AG08395 (cell line): ENCODE measurements at regions not wholly inside any gene's neighbourhood (a gene's known extent, or its start where the extent isn't known, plus 50 kb on each side); places are given as distances from the start of the nearest gene placed in this dataset.
A peak's percentile ranks its signal among the peaks of the same experiment; 100 is the strongest.
"Not testable (repeated sequence)": the region's sequence is repeated elsewhere in the genome, so short reads cannot be mapped to it uniquely, and the experiment has no call there.

Experiments
- DNase-seq: peaks from one replicate; pipeline ENCODE4 v3.0.0; 2012; ENCODE audit warnings: mixed read lengths, low spot score

GRCh38 chr2:175829741-175830140 lies 172.3 kb downstream of the LNPK start:
- no peak for DNase-seq

- no peak for DNase-seq
Observed at GRCh38 chr2:175827856-175828255, 174.2 kb downstream of the LNPK start.

- no peak for DNase-seq
Observed at GRCh38 chr2:175824243-175824642, 177.8 kb downstream of the LNPK start.

- DNase-seq = no peak
Observed at GRCh38 chr2:175823707-175824073, 178.4 kb downstream of the LNPK start.

GRCh38 chr2:175823002-175823706 lies 178.9 kb downstream of the LNPK start:
- DNase-seq = no peak

GRCh38 chr2:175817221-175817620 lies 184.8 kb downstream of the LNPK start:
- DNase-seq = no peak

GRCh38 chr2:175815537-175815936 lies 186.5 kb downstream of the LNPK start:
- peak; percentile 38 for DNase-seq

GRCh38 chr2:175811971-175812370 lies 190.1 kb downstream of the LNPK start:
- DNase-seq = no peak

- no peak for DNase-seq
Observed at GRCh38 chr2:175808858-175809257, 193.2 kb downstream of the LNPK start.

- no peak for DNase-seq
Observed at GRCh38 chr2:175808078-175808477, 194.0 kb downstream of the LNPK start.

- no peak for DNase-seq
Observed at GRCh38 chr2:175807031-175807873, 194.8 kb downstream of the LNPK start.

GRCh38 chr2:175806570-175806969 lies 195.5 kb downstream of the LNPK start:
- no peak for DNase-seq

- DNase-seq = no peak
Observed at GRCh38 chr2:175806125-175806490, 196.0 kb downstream of the LNPK start.

GRCh38 chr2:175805442-175806124 lies 196.5 kb downstream of the LNPK start:
- no peak for DNase-seq

- DNase-seq = no peak
Observed at GRCh38 chr2:175804122-175804521, 197.9 kb downstream of the LNPK start.

GRCh38 chr2:175796422-175796821 lies 205.6 kb downstream of the LNPK start:
- DNase-seq = not testable (repeated sequence)

- no peak for DNase-seq
Observed at GRCh38 chr2:175793648-175794047, 208.4 kb downstream of the LNPK start.

- DNase-seq = no peak
Observed at GRCh38 chr2:175792881-175793280, 209.2 kb downstream of the LNPK start.

- no peak for DNase-seq
Observed at GRCh38 chr2:175792199-175792598, 209.9 kb downstream of the LNPK start.

GRCh38 chr2:175786471-175787124 lies 215.5 kb downstream of the LNPK start:
- DNase-seq = no peak

- not testable (repeated sequence) for DNase-seq
Observed at GRCh38 chr2:175777337-175777736, 224.7 kb downstream of the LNPK start.

GRCh38 chr2:175769200-175769599 lies 232.9 kb downstream of the LNPK start:
- DNase-seq = no peak
